ENCODE measurements at regions not wholly inside any gene's neighbourhood (a gene's known extent, or its start where the extent isn't known, plus 50 kb on each side); places are given as distances from the start of the nearest gene placed in this dataset.
"Not testable (repeated sequence)": the region's sequence is repeated elsewhere in the genome, so short reads cannot be mapped to it uniquely, and the experiment has no call there.

DNA sequence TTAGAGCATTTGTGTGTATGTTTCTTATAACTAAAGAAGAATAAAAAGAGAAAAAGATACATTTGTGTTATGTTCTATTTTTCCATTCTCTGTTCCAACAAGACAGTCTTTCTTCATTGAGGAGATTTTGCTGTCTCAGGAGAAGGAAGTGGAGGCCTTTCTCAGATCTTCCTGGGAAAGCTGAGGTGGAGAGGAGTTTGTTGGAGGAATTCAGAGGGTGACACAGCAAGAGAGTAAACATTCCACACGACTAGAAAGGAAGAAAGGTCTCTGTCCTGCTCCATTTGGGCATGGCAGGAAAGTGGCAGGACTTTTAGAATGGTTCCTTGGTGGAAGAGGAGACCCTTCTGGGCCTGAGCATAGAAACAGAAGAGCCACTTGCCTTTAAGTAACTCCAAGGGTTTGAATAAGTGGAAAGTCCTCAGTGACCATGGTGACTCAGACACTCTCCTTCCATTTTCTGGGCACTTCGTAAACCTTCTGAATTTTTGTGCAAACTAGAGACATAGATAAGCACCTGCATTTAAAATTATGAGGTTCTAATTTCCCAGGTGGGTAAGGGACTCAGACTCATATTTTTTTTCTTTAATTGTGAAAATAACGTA is 52.3 kb upstream of the COL5A2 start:
- CTCF ChIA-PET = no interaction called here
- POLR2A ChIA-PET = no interaction called here
- H3K4me1 Mint-ChIP-seq = peaks cover 7% of the 10 kb centered on the region
- DNase-seq = no peak
- no peak overlapping the region for H3K4me3 Mint-ChIP-seq
- no peaks in the 10 kb centered on the region for H3K9me3 Mint-ChIP-seq
- no peaks in the 10 kb centered on the region for H3K27me3 Mint-ChIP-seq
- H3K36me3 Mint-ChIP-seq (ENCODE audit: low read depth) = no peaks in the 10 kb centered on the region
- no peak overlapping the region for H3K27ac Mint-ChIP-seq

DNA sequence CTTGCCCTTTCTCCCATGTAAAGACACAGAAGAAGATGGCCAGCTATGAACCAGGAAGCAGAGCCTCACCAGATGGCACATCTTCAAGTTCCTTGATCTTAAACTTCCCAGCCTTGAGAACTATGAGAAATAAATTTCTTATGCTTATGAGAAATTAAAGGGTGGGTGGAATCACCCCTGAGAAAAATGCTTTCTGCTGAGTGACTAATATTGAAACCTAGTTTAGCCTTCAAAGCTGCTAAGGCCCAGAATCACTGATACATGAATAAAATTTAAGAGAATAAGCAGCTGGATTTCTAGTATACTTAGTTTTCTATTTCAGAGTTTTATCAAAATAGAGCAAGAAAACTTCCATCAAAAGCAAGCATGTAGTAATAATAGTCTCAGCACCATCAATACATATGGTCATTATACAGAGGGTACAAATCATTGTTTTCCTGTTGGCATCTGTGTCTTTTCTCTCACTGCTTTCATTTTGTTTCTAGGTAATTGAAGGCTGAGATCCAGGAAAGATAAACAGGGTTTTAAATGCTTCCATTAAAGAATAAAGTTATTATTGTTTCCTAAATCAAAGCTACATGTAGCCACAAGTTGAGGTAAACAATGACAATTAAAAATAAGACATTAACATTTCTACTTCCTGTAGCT is 53.3 kb upstream of the COL5A2 start:
- Mint-ChIP-seq H3K36me3 (ENCODE audit: low read depth) (no peaks in the 10 kb centered on the region), H3K9me3 (no peaks in the 10 kb centered on the region), H3K27me3 (no peaks in the 10 kb centered on the region), H3K4me1 (peaks cover 7% of the 10 kb centered on the region), H3K4me3 (no peak overlapping the region), H3K27ac (no peak overlapping the region)
- ChIA-PET POLR2A (no interaction called here), CTCF (interaction anchor here (0.7 kb wide), 1 partner anchor 163 kb away, joined by 5 read pairs; no protein-coding TSS in a partner anchor)
- no peak for DNase-seq

GRCh38 chr2:189233527-189233926 is 54.0 kb upstream of the COL5A2 start:
- POLR2A ChIA-PET = no interaction called here
- no peak overlapping the region for H3K4me3 Mint-ChIP-seq
- H3K4me1 Mint-ChIP-seq = peaks cover 7% of the 10 kb centered on the region
- no peaks in the 10 kb centered on the region for H3K36me3 Mint-ChIP-seq (ENCODE audit: low read depth)
- DNase-seq = no peak
- H3K9me3 Mint-ChIP-seq = no peaks in the 10 kb centered on the region
- CTCF ChIA-PET = interaction anchor here (0.7 kb wide), 1 partner anchor 162 kb away, joined by 5 read pairs; no protein-coding TSS in a partner anchor
- H3K27ac Mint-ChIP-seq = no peak overlapping the region
- H3K27me3 Mint-ChIP-seq = no peaks in the 10 kb centered on the region

DNA sequence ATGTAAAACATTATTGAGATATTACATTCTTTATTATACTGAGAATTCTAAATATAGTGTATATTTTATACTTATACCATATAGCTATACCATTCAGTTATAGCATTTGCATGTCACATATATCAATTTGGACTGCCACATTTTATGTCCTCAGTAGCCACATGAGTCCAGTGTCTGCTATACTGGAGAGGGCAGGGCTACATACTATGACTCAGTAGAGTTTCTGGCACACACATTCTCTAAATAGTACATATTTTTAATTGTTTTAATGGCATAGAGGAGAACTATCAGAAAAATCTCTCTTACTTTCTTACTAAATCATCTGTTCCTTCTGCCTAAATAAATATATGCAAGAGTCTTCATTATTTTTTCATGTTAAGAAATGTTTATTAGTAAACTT is 55.4 kb upstream of the COL5A2 start:
- no peak overlapping the region for H3K4me3 Mint-ChIP-seq
- H3K27me3 Mint-ChIP-seq = no peaks in the 10 kb centered on the region
- no peak overlapping the region for H3K27ac Mint-ChIP-seq
- ChIA-PET POLR2A (no interaction called here), CTCF (interaction anchor here (0.5 kb wide), 1 partner anchor 122 kb away, joined by 4 read pairs; no protein-coding TSS in a partner anchor)
- H3K4me1 Mint-ChIP-seq = peaks cover 7% of the 10 kb centered on the region
- H3K36me3 Mint-ChIP-seq (ENCODE audit: low read depth) = no peaks in the 10 kb centered on the region
- no peaks in the 10 kb centered on the region for H3K9me3 Mint-ChIP-seq
- DNase-seq = no peak

DNA sequence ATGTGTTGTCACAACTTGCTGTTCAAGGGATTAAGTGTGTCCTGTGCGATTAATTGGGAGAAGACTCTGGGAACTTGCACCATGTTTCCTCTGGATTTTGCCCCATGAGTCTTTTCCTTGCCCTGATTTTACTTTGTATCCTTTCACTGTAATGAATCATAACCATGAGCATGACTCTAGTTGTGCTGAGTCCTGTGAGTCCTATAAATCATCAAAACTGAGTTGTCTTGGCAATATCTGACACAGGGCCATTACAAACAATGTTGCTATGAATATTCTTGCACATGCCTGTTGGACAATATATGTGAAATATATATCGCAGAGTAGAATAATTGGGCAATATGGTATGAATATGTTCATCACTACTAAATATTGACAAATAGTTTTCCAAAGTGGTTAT is 56.5 kb upstream of the COL5A2 start:
- CTCF ChIA-PET = no interaction called here
- POLR2A ChIA-PET = no interaction called here
- no peaks in the 10 kb centered on the region for H3K27me3 Mint-ChIP-seq
- no peak for DNase-seq
- H3K36me3 Mint-ChIP-seq (ENCODE audit: low read depth) = no peaks in the 10 kb centered on the region
- no peak overlapping the region for H3K4me3 Mint-ChIP-seq
- H3K27ac Mint-ChIP-seq = no peak overlapping the region
- peaks cover 7% of the 10 kb centered on the region for H3K4me1 Mint-ChIP-seq
- no peaks in the 10 kb centered on the region for H3K9me3 Mint-ChIP-seq

DNA sequence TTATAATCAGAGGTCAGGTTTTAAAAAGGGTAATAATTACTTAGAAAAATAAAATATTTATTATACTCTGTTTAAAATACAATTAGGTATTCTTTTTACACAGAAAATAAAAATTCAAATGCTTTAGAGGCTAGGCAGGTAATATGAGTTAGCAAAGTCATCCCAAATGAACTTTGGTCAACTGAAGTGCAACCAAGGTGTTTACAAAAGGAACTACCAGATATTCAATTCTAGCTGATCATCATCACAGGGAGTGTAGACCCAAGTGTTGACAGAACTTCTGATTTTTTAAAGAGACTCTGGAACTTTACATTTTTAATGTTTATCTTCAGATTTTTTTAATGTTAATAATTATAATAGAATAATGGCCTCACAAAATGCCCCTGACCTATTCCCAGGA is 59.3 kb upstream of the COL5A2 start:
- Mint-ChIP-seq H3K4me3 (no peak overlapping the region), H3K4me1 (no peaks in the 10 kb centered on the region), H3K27me3 (no peaks in the 10 kb centered on the region), H3K27ac (no peak overlapping the region), H3K36me3 (ENCODE audit: low read depth) (no peaks in the 10 kb centered on the region), H3K9me3 (peaks cover 8% of the 10 kb centered on the region)
- no peak for DNase-seq
- ChIA-PET CTCF (no interaction called here), POLR2A (no interaction called here)

DNA sequence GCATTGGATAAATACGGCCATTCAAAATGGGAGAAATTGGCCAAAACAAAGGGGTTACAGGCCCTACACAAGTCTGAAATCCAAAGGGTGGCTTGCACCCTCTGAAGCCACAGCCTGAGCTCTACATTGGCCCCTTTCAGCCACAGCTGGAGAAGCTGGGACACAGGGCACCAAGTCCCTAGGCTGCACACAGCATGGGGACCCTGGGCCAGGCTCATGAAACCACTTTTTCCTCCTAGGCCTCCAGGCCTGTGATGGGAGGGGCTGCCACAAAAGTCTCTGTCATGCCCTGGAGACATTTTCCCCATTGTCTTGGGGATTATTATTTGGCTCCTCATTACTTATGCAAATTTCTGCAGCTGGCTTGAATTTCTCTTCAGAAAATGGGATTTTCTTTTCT is 64.3 kb upstream of the COL5A2 start:
- CTCF ChIA-PET; POLR2A ChIA-PET; H3K36me3 Mint-ChIP-seq (ENCODE audit: low read depth); H3K4me3 Mint-ChIP-seq; H3K27me3 Mint-ChIP-seq; H3K27ac Mint-ChIP-seq; H3K4me1 Mint-ChIP-seq; DNase-seq: not testable (repeated sequence)
- peaks cover 13% of the 10 kb centered on the region for H3K9me3 Mint-ChIP-seq

GRCh38 chr2:189247276-189247675 is 67.7 kb upstream of the COL5A2 start:
- ChIA-PET POLR2A (no interaction called here), CTCF (no interaction called here)
- Mint-ChIP-seq H3K4me3 (no peak overlapping the region), H3K27me3 (no peaks in the 10 kb centered on the region), H3K9me3 (peaks cover 13% of the 10 kb centered on the region), H3K4me1 (no peaks in the 10 kb centered on the region), H3K36me3 (ENCODE audit: low read depth) (no peaks in the 10 kb centered on the region), H3K27ac (no peak overlapping the region)
- DNase-seq = no peak

- H3K36me3 Mint-ChIP-seq (ENCODE audit: low read depth) = no peaks in the 10 kb centered on the region
- no peaks in the 10 kb centered on the region for H3K4me1 Mint-ChIP-seq
- ChIA-PET CTCF (no interaction called here), POLR2A (no interaction called here)
- H3K27me3 Mint-ChIP-seq = no peaks in the 10 kb centered on the region
- H3K27ac Mint-ChIP-seq = no peak overlapping the region
- H3K9me3 Mint-ChIP-seq = peaks cover 9% of the 10 kb centered on the region
- DNase-seq = no peak
- no peak overlapping the region for H3K4me3 Mint-ChIP-seq
Measured at GRCh38 chr2:189248141-189248540, 68.6 kb upstream of the COL5A2 start.

DNA sequence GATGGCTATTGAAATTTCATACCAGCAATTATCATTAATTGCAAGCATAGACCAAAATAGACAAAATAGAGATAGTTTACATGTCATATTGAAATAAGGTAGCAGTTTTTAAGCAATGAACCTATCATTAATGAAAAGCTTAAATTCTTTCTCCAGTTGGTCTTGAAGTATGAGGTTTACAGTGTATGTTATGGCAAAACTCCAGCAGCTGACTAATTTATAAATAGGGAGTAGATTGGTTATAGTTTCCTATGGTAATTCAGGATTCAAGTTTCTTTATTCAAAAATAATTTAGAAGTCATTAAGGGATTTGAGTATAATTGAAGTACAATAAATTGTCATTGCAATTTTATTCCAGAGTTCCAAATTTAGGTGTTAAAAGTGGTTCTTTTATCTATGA is 69.6 kb upstream of the COL5A2 start:
- CTCF ChIA-PET = no interaction called here
- POLR2A ChIA-PET = no interaction called here
- H3K36me3 Mint-ChIP-seq (ENCODE audit: low read depth) = no peaks in the 10 kb centered on the region
- no peaks in the 10 kb centered on the region for H3K4me1 Mint-ChIP-seq
- H3K27ac Mint-ChIP-seq = no peak overlapping the region
- DNase-seq = no peak
- peaks cover 4% of the 10 kb centered on the region for H3K9me3 Mint-ChIP-seq
- H3K27me3 Mint-ChIP-seq = no peaks in the 10 kb centered on the region
- no peak overlapping the region for H3K4me3 Mint-ChIP-seq

GRCh38 chr2:189249901-189250300 is 70.3 kb upstream of the COL5A2 start:
- Mint-ChIP-seq H3K9me3 (no peaks in the 10 kb centered on the region), H3K36me3 (ENCODE audit: low read depth) (no peaks in the 10 kb centered on the region), H3K4me1 (no peaks in the 10 kb centered on the region), H3K27ac (no peak overlapping the region), H3K27me3 (no peaks in the 10 kb centered on the region), H3K4me3 (no peak overlapping the region)
- ChIA-PET POLR2A (no interaction called here), CTCF (no interaction called here)
- no peak for DNase-seq

DNA sequence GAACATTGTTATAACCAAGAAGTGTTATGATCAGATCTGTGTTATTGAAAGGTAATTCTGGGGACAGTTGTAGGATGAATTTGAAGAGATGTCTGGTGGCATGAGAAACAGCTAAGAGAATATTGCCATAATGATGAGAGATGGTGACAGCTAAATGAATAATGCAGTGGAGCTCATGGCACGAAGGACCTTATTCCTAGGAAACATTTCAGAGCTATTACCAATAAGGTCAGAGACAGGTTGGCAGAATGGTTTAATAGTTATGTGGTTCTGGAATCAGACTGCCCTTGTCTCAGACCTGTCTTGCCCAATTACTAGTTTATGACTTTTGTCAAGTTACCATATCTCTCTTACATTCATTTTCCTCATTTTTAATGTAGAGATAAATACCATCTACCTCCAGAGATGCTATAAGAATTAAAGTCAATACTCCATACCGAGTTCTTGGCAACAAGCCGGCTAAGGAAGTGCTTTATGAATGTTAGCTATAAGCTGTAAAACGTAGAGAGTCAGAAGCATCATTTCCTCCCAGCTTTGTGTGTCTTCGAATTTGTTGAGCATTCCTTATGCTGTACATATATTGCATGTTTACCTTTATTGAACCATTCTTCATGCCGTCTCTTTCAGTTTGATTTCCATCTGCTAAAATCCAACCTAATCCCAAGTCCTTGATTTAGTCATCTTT is 73.6 kb upstream of the COL5A2 start:
- Mint-ChIP-seq H3K9me3 (no peaks in the 10 kb centered on the region), H3K27ac (no peak overlapping the region), H3K4me1 (no peaks in the 10 kb centered on the region), H3K4me3 (no peak overlapping the region), H3K36me3 (ENCODE audit: low read depth) (no peaks in the 10 kb centered on the region), H3K27me3 (no peaks in the 10 kb centered on the region)
- ChIA-PET POLR2A (no interaction called here), CTCF (no interaction called here)
- no peak for DNase-seq

GRCh38 chr2:189253836-189254235 is 74.3 kb upstream of the COL5A2 start:
- H3K4me3 Mint-ChIP-seq = no peak overlapping the region
- CTCF ChIA-PET = no interaction called here
- POLR2A ChIA-PET = no interaction called here
- H3K9me3 Mint-ChIP-seq = no peaks in the 10 kb centered on the region
- no peaks in the 10 kb centered on the region for H3K4me1 Mint-ChIP-seq
- DNase-seq = no peak
- no peaks in the 10 kb centered on the region for H3K36me3 Mint-ChIP-seq (ENCODE audit: low read depth)
- H3K27ac Mint-ChIP-seq = no peak overlapping the region
- H3K27me3 Mint-ChIP-seq = no peaks in the 10 kb centered on the region
